GM12878 (cell line): ENCODE measurements at regions not wholly inside any gene's neighbourhood (a gene's known extent, or its start where the extent isn't known, plus 50 kb on each side); places are given as distances from the start of the nearest gene placed in this dataset.

Source experiments
- ATAC-seq: fragments of 200-7000 bp; cut with Tn5 transposase; 3 replicates; pipeline ENCODE4 v1.9.1; 2020; ENCODE audit warnings: mild to moderate bottlenecking, moderate library complexity
- BruUV-seq: library from RNA; stranded (reverse); fragments of 400-500 nt; replicated peaks from 2 replicates; lab custom pipeline; 2021; lab: Mats Ljungman, UMichigan
- CTCF ChIA-PET: fragments of 300-600 bp; sonication (Branson Sonifier 250); formaldehyde crosslinking; extraction: SDS; loops from one replicate; lab custom pipeline; 2021; ENCODE audit warnings: inconsistent platforms; lab: Yijun Ruan, JAX
- POLR2A ChIA-PET: fragments of 350-600 bp; formaldehyde crosslinking; extraction: SDS; loops from one replicate; lab custom pipeline; 2021; ENCODE audit warnings: inconsistent platforms; lab: Charles Lee
- RAD21 ChIA-PET: fragments of 300-600 bp; sonication (Branson Sonifier 250); formaldehyde crosslinking; loops from one replicate; lab custom pipeline; 2023; ENCODE audit warnings: antibody characterized with exemption; ENCODE audit not compliant: unreplicated experiment; lab: Charles Lee
- SMC1A ChIA-PET: fragments of 300-600 bp; sonication (Branson Sonifier 250); formaldehyde crosslinking; loops from one replicate; lab custom pipeline; 2023; ENCODE audit not compliant: unreplicated experiment, uncharacterized antibody; lab: Charles Lee
- DNase-seq: peaks from one replicate; pipeline ENCODE4 v3.0.0-alpha.2; 2011; ENCODE audit warnings: low read depth, low spot score
- FAIRE-seq: peaks from 3 replicates; lab custom pipeline; 2011; peaks lifted over from hg19 to GRCh38; lab: Jason Lieb, UNC
- H2AFZ ChIP-seq: 2 replicates; pipeline ENCODE4 v1.6.0; 2011; ENCODE audit warnings: low read depth, low read length, control low read depth; ENCODE audit not compliant: control insufficient read depth
- H3K27ac ChIP-seq: 2 replicates; pipeline ENCODE4 v1.5.1; 2011; ENCODE audit warnings: control low read depth; ENCODE audit not compliant: control insufficient read depth, insufficient read depth
- H3K27me3 ChIP-seq, 2 experiments: replicated peaks in 1 of 2; 2 replicates each; pipeline versions ENCODE4 v1.6.0 to v1.6.1; 2011; ENCODE audit warnings: low read length in 1 of 2; ENCODE audit not compliant: control insufficient read depth in 2 of 2, insufficient read depth in 2 of 2
- H3K36me3 ChIP-seq, 2 experiments: 2 replicates each; pipeline ENCODE4 v1.5.1; 2011; ENCODE audit warnings: low read length in 1 of 2; ENCODE audit not compliant: control insufficient read depth in 2 of 2, insufficient read depth in 2 of 2
- H3K4me1 ChIP-seq: 2 replicates; pipeline ENCODE4 v1.6.1; 2011; ENCODE audit warnings: mild to moderate bottlenecking, low read length, moderate library complexity, mixed read lengths; ENCODE audit not compliant: control insufficient read depth, insufficient read depth
- H3K4me2 ChIP-seq: 2 replicates; pipeline ENCODE4 v1.6.0; 2011; ENCODE audit warnings: control low read depth; ENCODE audit not compliant: control insufficient read depth, insufficient read depth
- H3K4me3 ChIP-seq: fragments of 200-600 bp; sonication (generic); 2 replicates; pipeline ENCODE4 v1.5.1; 2016
- H3K79me2 ChIP-seq: 2 replicates; pipeline ENCODE4 v1.6.0; 2011; ENCODE audit warnings: low read length; ENCODE audit not compliant: control insufficient read depth, insufficient read depth
- H3K9ac ChIP-seq: 2 replicates; pipeline ENCODE4 v1.8.0; 2011; ENCODE audit warnings: low read length, control low read depth, mixed read lengths; ENCODE audit not compliant: control insufficient read depth, insufficient read depth
- H3K9me3 ChIP-seq: replicated peaks from 3 replicates; pipeline ENCODE4 v1.5.1; 2011; ENCODE audit warnings: mild to moderate bottlenecking, low read length; ENCODE audit not compliant: control insufficient read depth, insufficient read depth
- H4K20me1 ChIP-seq: 2 replicates; pipeline ENCODE4 v1.6.0; 2011; ENCODE audit not compliant: control insufficient read depth, insufficient read depth
- E2F4 ChIP-seq: IDR thresholded peaks from 2 replicates; pipeline ENCODE4 v1.6.1; 2012; ENCODE audit warnings: low read depth, low read length, improper control_type of control experiment
- FOS ChIP-seq: IDR thresholded peaks from 3 replicates; pipeline ENCODE4 v1.6.1; 2011; ENCODE audit warnings: borderline replicate concordance; ENCODE audit not compliant: insufficient read length; ENCODE audit errors: extremely low read depth
- POLR2AphosphoS2 ChIP-seq: IDR thresholded peaks from 2 replicates; pipeline ENCODE4 v1.6.1; 2011; ENCODE audit warnings: low read depth, mild to moderate bottlenecking, low read length, improper control_type of control experiment, moderate library complexity
- POU2F2 ChIP-seq: IDR thresholded peaks from 3 replicates; pipeline ENCODE4 v1.6.1; 2011; ENCODE audit warnings: low read depth, mild to moderate bottlenecking, low read length, borderline replicate concordance
- RUNX3 ChIP-seq: IDR thresholded peaks from 2 replicates; pipeline ENCODE4 v1.6.1; 2012; ENCODE audit warnings: low read length, inconsistent platforms
- ZNF687 ChIP-seq: fragments of 450-650 bp; IDR thresholded peaks from 2 replicates; pipeline ENCODE4 v1.6.1; 2017; ENCODE audit warnings: mild to moderate bottlenecking, moderate library complexity
- WGBS: methylation state at CpG from one replicate; pipeline ENCODE4 v1.1.6; 2016; ENCODE audit warnings: low lambda C conversion rate; ENCODE audit not compliant: insufficient replicate concordance, insufficient coverage; ENCODE audit errors: missing lambda C conversion rate; 5-methylcytosine and 5-hydroxymethylcytosine counted together
- in situ Hi-C: fragments of 300-500 bp; cut with MboI; formaldehyde crosslinking; loops from 9 replicates; pipeline ENCODE4 v1.14.3; 2018; ENCODE audit warnings: mixed read lengths
- intact Hi-C: fragments of 100-400 bp; cut with micrococcal nuclease; formaldehyde crosslinking; loops from one replicate; pipeline ENCODE4 v1.14.2; 2022; ENCODE audit not compliant: unreplicated experiment

- CTCF ChIA-PET = interaction anchor here (0.6 kb wide), 1 partner anchor 1201 kb away, joined by 3 read pairs; no protein-coding TSS in a partner anchor
- DNase-seq (no peak), ATAC-seq (no peak), FAIRE-seq (no peak)
- intact Hi-C loops (no loop called here), in situ Hi-C loops (no loop called here)
- BruUV-seq = no TSS peak
- POLR2A ChIA-PET = no interaction called here
- no peaks in the 10 kb centered on the region for H3K9me3 ChIP-seq
- no peaks in the 10 kb centered on the region for H3K79me2 ChIP-seq
- no peak overlapping the region for H2AFZ ChIP-seq
- TF ChIP-seq POU2F2 (no peak), E2F4 (no peak), ZNF687 (no peak), POLR2AphosphoS2 (no peak), FOS (no peak), RUNX3 (no peak)
- no peak overlapping the region for H3K4me2 ChIP-seq
- H3K4me3 ChIP-seq = no peak overlapping the region
- 44% methylated on average over 8 of the region's 8 CpGs for WGBS
- RAD21 ChIA-PET = no interaction called here
- no peak overlapping the region for H3K9ac ChIP-seq
- H4K20me1 ChIP-seq = no peaks in the 10 kb centered on the region
- SMC1A ChIA-PET = no interaction called here
- H3K27ac ChIP-seq = no peak overlapping the region
- no peaks in the 10 kb centered on the region for H3K27me3 ChIP-seq
- no peaks in the 10 kb centered on the region for H3K4me1 ChIP-seq
- no peaks in the 10 kb centered on the region for H3K36me3 ChIP-seq
These were observed 526.2 kb downstream of the TBC1D22A start for GRCh38 chr22:47288680-47289079.
